ENCODE measurements at regions not wholly inside any gene's neighbourhood (a gene's known extent, or its start where the extent isn't known, plus 50 kb on each side); places are given as distances from the start of the nearest gene placed in this dataset.

- no peak for DNase-seq (ENCODE audit: low spot score)
- in situ Hi-C loops (cut with MboI; ENCODE audit: low pct_unique_long_range_greater_than_20kb, low sequenced_read_pairs, unreplicated experiment): no loop called here
- TF ChIP-seq CTCF (IDR thresholded peaks at IDR 0.05; ENCODE audit: extremely low read depth, insufficient read depth, missing control alignments): no peak
These were observed 672.0 kb upstream of the NRP1 start for GRCh38 chr10:34006471-34006870.

GRCh38 chr10:34003561-34003960 lies 669.1 kb upstream of the NRP1 start:
- in situ Hi-C loops (cut with MboI; ENCODE audit: low pct_unique_long_range_greater_than_20kb, low sequenced_read_pairs, unreplicated experiment): no loop called here

GRCh38 chr10:34002896-34003295 lies 668.4 kb upstream of the NRP1 start:
- TF ChIP-seq CTCF (IDR thresholded peaks at IDR 0.05; ENCODE audit: extremely low read depth, insufficient read depth, missing control alignments): no peak
- DNase-seq (ENCODE audit: low spot score): no peak
- in situ Hi-C loops (cut with MboI; ENCODE audit: low pct_unique_long_range_greater_than_20kb, low sequenced_read_pairs, unreplicated experiment): no loop called here

More at GRCh38 chr10:34003561-34003960, 669.1 kb upstream of the NRP1 start:
- TF ChIP-seq CTCF (IDR thresholded peaks at IDR 0.05; ENCODE audit: extremely low read depth, insufficient read depth, missing control alignments): no peak
- no peak for DNase-seq (ENCODE audit: low spot score)

GRCh38 chr10:34001831-34002230 lies 667.4 kb upstream of the NRP1 start:
- in situ Hi-C loops (cut with MboI; ENCODE audit: low pct_unique_long_range_greater_than_20kb, low sequenced_read_pairs, unreplicated experiment): no loop called here
- no peak for TF ChIP-seq CTCF (IDR thresholded peaks at IDR 0.05; ENCODE audit: extremely low read depth, insufficient read depth, missing control alignments)
- DNase-seq (ENCODE audit: low spot score): no peak

- no peak for DNase-seq (ENCODE audit: low spot score)
- TF ChIP-seq CTCF (IDR thresholded peaks at IDR 0.05; ENCODE audit: extremely low read depth, insufficient read depth, missing control alignments): no peak
- in situ Hi-C loops (cut with MboI; ENCODE audit: low pct_unique_long_range_greater_than_20kb, low sequenced_read_pairs, unreplicated experiment): no loop called here
These were observed 666.7 kb upstream of the NRP1 start for GRCh38 chr10:34001087-34001580.

- no peak for TF ChIP-seq CTCF (IDR thresholded peaks at IDR 0.05; ENCODE audit: extremely low read depth, insufficient read depth, missing control alignments)
- in situ Hi-C loops (cut with MboI; ENCODE audit: low pct_unique_long_range_greater_than_20kb, low sequenced_read_pairs, unreplicated experiment): no loop called here
- no peak for DNase-seq (ENCODE audit: low spot score)
These were observed 659.5 kb upstream of the NRP1 start for GRCh38 chr10:33993917-33994316.

GRCh38 chr10:33991924-33992323 lies 657.5 kb upstream of the NRP1 start:
- no peak for DNase-seq (ENCODE audit: low spot score)
- TF ChIP-seq CTCF (IDR thresholded peaks at IDR 0.05; ENCODE audit: extremely low read depth, insufficient read depth, missing control alignments): no peak
- in situ Hi-C loops (cut with MboI; ENCODE audit: low pct_unique_long_range_greater_than_20kb, low sequenced_read_pairs, unreplicated experiment): no loop called here
